ENCODE measurements at regions not wholly inside any gene's neighbourhood (a gene's known extent, or its start where the extent isn't known, plus 50 kb on each side); places are given as distances from the start of the nearest gene placed in this dataset.

DNA sequence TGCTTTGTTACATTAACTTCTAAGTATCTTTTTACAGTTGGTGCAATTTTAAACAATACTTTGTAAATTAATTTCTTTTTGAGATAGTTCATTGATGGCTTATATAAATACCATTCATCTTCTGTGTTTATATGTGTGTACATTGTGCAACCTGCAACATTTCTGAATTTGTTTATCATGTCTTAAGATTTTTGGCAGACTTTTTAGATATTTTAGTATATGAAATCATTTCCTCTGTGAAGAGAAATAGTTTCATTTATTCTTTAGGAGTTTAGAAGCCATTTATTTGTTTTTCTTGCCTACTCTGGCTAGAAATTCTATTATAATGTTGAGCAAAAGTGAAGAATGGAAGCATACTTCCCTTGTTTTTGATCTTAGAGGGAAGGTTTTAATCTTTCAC lies 337.8 kb upstream of the DSEL start:
- no peak overlapping the region for H3K27ac ChIP-seq (ENCODE audit: low read depth in 1 of 2, low read length in 1 of 2)
- DNase-seq (no peak), ATAC-seq (ENCODE audit: insufficient read depth, low FRiP score) (no peak)
- peaks cover 0 to 2% (median 0%) of the 10 kb centered on the region in 4 donors for H3K9me3 ChIP-seq (ENCODE audit: control insufficient read depth in 4 of 4, insufficient read depth in 3 of 4, low read length in 3 of 4)
- no peak overlapping the region for H3K9ac ChIP-seq (ENCODE audit: insufficient read depth in 1 of 2, low read length in 2 of 2)
- H3K4me3 ChIP-seq, result no peak overlapping the region
- TF ChIP-seq, protein P1, sequence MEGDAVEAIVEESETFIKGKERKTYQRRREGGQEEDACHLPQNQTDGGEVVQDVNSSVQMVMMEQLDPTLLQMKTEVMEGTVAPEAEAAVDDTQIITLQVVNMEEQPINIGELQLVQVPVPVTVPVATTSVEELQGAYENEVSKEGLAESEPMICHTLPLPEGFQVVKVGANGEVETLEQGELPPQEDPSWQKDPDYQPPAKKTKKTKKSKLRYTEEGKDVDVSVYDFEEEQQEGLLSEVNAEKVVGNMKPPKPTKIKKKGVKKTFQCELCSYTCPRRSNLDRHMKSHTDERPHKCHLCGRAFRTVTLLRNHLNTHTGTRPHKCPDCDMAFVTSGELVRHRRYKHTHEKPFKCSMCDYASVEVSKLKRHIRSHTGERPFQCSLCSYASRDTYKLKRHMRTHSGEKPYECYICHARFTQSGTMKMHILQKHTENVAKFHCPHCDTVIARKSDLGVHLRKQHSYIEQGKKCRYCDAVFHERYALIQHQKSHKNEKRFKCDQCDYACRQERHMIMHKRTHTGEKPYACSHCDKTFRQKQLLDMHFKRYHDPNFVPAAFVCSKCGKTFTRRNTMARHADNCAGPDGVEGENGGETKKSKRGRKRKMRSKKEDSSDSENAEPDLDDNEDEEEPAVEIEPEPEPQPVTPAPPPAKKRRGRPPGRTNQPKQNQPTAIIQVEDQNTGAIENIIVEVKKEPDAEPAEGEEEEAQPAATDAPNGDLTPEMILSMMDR (IDR thresholded peaks at IDR 0.05; ENCODE audit: control extremely low read depth, extremely low read depth), result no peak
- no peaks in the 10 kb centered on the region for H3K27me3 ChIP-seq (ENCODE audit: control insufficient read depth in 3 of 3, insufficient read depth in 3 of 3, low read length in 2 of 3)
- H3K4me1 ChIP-seq (ENCODE audit: control insufficient read depth in 5 of 5, insufficient read depth in 5 of 5, low read length in 5 of 5), result no peaks in the 10 kb centered on the region
- H3K36me3 ChIP-seq (ENCODE audit: control insufficient read depth in 4 of 4, insufficient read depth in 4 of 4, low read length in 4 of 4), result no peaks in the 10 kb centered on the region

DNA sequence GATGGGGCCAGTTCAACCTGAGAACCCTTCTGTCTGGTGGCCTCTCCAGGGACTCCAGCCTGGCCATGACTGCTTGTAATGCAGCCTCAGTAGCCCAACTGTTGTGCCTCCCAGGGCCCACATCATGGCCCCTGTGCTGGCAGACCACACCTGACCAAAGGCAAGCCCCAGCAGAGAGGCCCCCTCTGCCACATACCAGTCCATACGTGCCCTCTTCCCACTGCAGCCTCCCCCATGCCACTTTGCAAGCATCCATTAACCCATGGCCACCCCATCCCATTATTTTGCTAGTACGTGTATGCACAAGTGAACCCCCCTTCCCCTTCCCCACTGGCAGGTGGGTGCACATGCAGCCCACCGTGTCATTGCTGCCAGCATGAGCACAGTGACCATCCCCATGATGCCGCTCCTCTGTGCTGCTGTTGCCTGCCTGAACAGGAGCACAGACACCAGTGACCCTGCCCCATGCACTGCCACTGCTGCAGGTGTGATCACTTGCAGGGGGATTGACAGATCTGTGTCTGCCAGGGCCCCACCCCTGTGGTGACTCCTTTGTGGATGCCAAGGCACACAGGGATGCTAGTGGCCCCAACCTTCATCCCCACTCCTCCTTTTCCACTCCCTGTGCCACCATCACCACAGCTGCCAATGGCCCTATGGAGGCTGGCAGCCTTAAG lies 330.0 kb upstream of the DSEL start:
- Histone ChIP-seq H3K27ac (ENCODE audit: low read depth in 1 of 2, low read length in 1 of 2) (no peak overlapping the region), H3K4me1 (ENCODE audit: control insufficient read depth in 5 of 5, insufficient read depth in 5 of 5, low read length in 5 of 5) (no peaks in the 10 kb centered on the region), H3K36me3 (ENCODE audit: control insufficient read depth in 4 of 4, insufficient read depth in 4 of 4, low read length in 4 of 4) (no peaks in the 10 kb centered on the region), H3K27me3 (ENCODE audit: control insufficient read depth in 3 of 3, insufficient read depth in 3 of 3, low read length in 2 of 3) (no peaks in the 10 kb centered on the region), H3K4me3 (no peak overlapping the region), H3K9me3 (ENCODE audit: control insufficient read depth in 4 of 4, insufficient read depth in 3 of 4, low read length in 3 of 4) (peaks cover 0 to 7% (median 1%) of the 10 kb centered on the region in 4 donors), H3K9ac (ENCODE audit: insufficient read depth in 1 of 2, low read length in 2 of 2) (no peak overlapping the region)
- TF ChIP-seq, protein P1 (IDR thresholded peaks at IDR 0.05; ENCODE audit: control extremely low read depth, extremely low read depth), result no peak
- no peak for DNase-seq
- no peak for ATAC-seq (ENCODE audit: insufficient read depth, low FRiP score)
- WGBS, 2 donors, result 79 to 95% methylated on average over 4 of the region's 4 CpGs

DNA sequence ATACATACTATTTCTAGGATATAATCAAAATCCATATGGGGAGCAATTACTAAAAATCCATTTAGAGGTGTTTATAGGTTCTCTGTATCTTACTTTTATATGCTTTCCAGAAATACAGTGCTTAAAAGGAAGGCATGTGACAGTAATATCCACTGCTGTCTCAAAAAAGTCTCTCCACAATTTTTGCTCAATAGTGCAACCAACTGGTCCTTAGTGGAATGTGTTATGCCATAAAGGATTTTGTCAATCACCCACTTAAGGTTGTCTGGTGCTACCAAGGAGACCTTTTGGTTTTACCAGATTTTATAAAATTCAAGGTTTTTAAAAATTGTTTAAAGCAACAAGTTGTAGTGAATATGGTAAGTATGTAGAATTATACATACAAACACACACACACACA lies 328.5 kb upstream of the DSEL start:
- no peak overlapping the region for H3K4me3 ChIP-seq
- peaks cover 0 to 7% (median 1%) of the 10 kb centered on the region in 4 donors for H3K9me3 ChIP-seq (ENCODE audit: control insufficient read depth in 4 of 4, insufficient read depth in 3 of 4, low read length in 3 of 4)
- DNase-seq (no peak), ATAC-seq (ENCODE audit: insufficient read depth, low FRiP score) (no peak)
- TF ChIP-seq, protein P1 (IDR thresholded peaks at IDR 0.05; ENCODE audit: control extremely low read depth, extremely low read depth), result no peak
- H3K27me3 ChIP-seq (ENCODE audit: control insufficient read depth in 3 of 3, insufficient read depth in 3 of 3, low read length in 2 of 3), result no peaks in the 10 kb centered on the region
- H3K4me1 ChIP-seq (ENCODE audit: control insufficient read depth in 5 of 5, insufficient read depth in 5 of 5, low read length in 5 of 5), result no peaks in the 10 kb centered on the region
- no peak overlapping the region for H3K27ac ChIP-seq (ENCODE audit: low read depth in 1 of 2, low read length in 1 of 2)
- no peaks in the 10 kb centered on the region for H3K36me3 ChIP-seq (ENCODE audit: control insufficient read depth in 4 of 4, insufficient read depth in 4 of 4, low read length in 4 of 4)
- no peak overlapping the region for H3K9ac ChIP-seq (ENCODE audit: insufficient read depth in 1 of 2, low read length in 2 of 2)

DNA sequence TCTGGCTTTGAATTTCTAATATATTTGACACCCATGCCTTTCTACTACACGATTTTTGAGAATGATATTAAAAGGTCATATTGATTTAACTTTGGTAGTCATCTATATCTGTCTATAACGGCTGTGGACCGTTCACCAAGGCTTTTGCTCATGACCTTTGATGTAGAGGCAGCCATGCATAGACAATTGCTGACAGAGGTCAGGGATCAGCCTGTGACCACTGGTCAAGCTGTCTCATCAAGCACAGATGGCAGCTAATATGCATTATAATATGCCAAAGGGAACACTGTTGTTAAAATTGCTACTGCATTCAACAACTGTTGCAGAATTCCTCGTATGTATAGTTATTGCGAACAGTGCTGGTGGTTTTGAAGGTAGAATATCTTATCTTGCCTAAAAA lies 323.9 kb upstream of the DSEL start:
- Histone ChIP-seq H3K4me1 (ENCODE audit: control insufficient read depth in 5 of 5, insufficient read depth in 5 of 5, low read length in 5 of 5) (no peaks in the 10 kb centered on the region), H3K9ac (ENCODE audit: insufficient read depth in 1 of 2, low read length in 2 of 2) (no peak overlapping the region), H3K36me3 (ENCODE audit: control insufficient read depth in 4 of 4, insufficient read depth in 4 of 4, low read length in 4 of 4) (no peaks in the 10 kb centered on the region), H3K4me3 (no peak overlapping the region), H3K27me3 (ENCODE audit: control insufficient read depth in 3 of 3, insufficient read depth in 3 of 3, low read length in 2 of 3) (no peaks in the 10 kb centered on the region), H3K27ac (ENCODE audit: low read depth in 1 of 2, low read length in 1 of 2) (no peak overlapping the region), H3K9me3 (ENCODE audit: control insufficient read depth in 4 of 4, insufficient read depth in 3 of 4, low read length in 3 of 4) (no peaks in the 10 kb centered on the region)
- DNase-seq (no peak), ATAC-seq (ENCODE audit: insufficient read depth, low FRiP score) (no peak)
- WGBS, 2 donors, result 70 to 77% methylated on average over 5 of the region's 5 CpGs
- TF ChIP-seq, protein P1 (IDR thresholded peaks at IDR 0.05; ENCODE audit: control extremely low read depth, extremely low read depth), result no peak

Measured in lung (tissue), 11 donors.